ENCODE measurements at regions not wholly inside any gene's neighbourhood (a gene's known extent, or its start where the extent isn't known, plus 50 kb on each side); places are given as distances from the start of the nearest gene placed in this dataset.

GRCh38 chr6:112946051-112946450 is 598.9 kb downstream of the RFPL4B start:
- no peak for TF ChIP-seq CTCF (conservative IDR thresholded peaks at IDR 0.05)
- TF ChIP-seq ZFX (IDR thresholded peaks at IDR 0.05), result no peak

Data from C4-2B (cell line).